Calu3 (cell line): ENCODE measurements at regions not wholly inside any gene's neighbourhood (a gene's known extent, or its start where the extent isn't known, plus 50 kb on each side); places are given as distances from the start of the nearest gene placed in this dataset.

Experiments
- BruUV-seq: library from RNA; stranded (reverse); fragments of 400-500 nt; replicated peaks from 2 replicates; lab custom pipeline; 2021; lab: Mats Ljungman, UMichigan
- CTCF ChIA-PET: fragments of 300-600 bp; sonication (Branson Sonifier 250); formaldehyde crosslinking; loops from one replicate; lab custom pipeline; 2022; ENCODE audit warnings: antibody characterized with exemption; lab: Charles Lee
- DNase-seq: peaks from one replicate; pipeline ENCODE4 v3.0.0; 2022
- H3K27ac Mint-ChIP-seq: one replicate; pipeline ENCODE4 v1.8.0; 2022; ENCODE audit warnings: mixed read lengths; ENCODE audit not compliant: unreplicated experiment
- H3K27me3 Mint-ChIP-seq: one replicate; pipeline ENCODE4 v1.8.0; 2022; ENCODE audit warnings: mixed read lengths; ENCODE audit not compliant: unreplicated experiment
- H3K36me3 Mint-ChIP-seq: one replicate; pipeline ENCODE4 v1.8.0; 2022; ENCODE audit warnings: mild to moderate bottlenecking, moderate library complexity, mixed read lengths; ENCODE audit not compliant: insufficient read depth, unreplicated experiment
- H3K4me1 Mint-ChIP-seq: one replicate; pipeline ENCODE4 v1.8.0; 2022; ENCODE audit warnings: mild to moderate bottlenecking, low read depth, mixed read lengths; ENCODE audit not compliant: unreplicated experiment
- H3K4me3 Mint-ChIP-seq: one replicate; pipeline ENCODE4 v1.8.0; 2022; ENCODE audit warnings: mild to moderate bottlenecking, low read depth, moderate library complexity, mixed read lengths; ENCODE audit not compliant: unreplicated experiment
- H3K9me3 Mint-ChIP-seq: one replicate; pipeline ENCODE4 v1.8.0; 2022; ENCODE audit warnings: low read depth, mixed read lengths; ENCODE audit not compliant: unreplicated experiment
- CTCF ChIP-seq: fragments of 200-600 bp; IDR thresholded peaks from one replicate; pipeline ENCODE4 v1.8.0; 2022; ENCODE audit warnings: antibody characterized with exemption; ENCODE audit not compliant: unreplicated experiment
- intact Hi-C: fragments of 100-400 bp; cut with micrococcal nuclease; formaldehyde crosslinking; loops from one replicate; pipeline ENCODE4 v1.10.0; 2022; ENCODE audit not compliant: unreplicated experiment

GRCh38 chr3:86126552-86126951, 864.4 kb downstream of the VGLL3 start:
- intact Hi-C loops: no loop called here
- Mint-ChIP-seq H3K27ac (no peak overlapping the region), H3K9me3 (peaks cover 2% of the 10 kb centered on the region), H3K36me3 (no peaks in the 10 kb centered on the region), H3K27me3 (no peaks in the 10 kb centered on the region), H3K4me1 (peaks cover 5% of the 10 kb centered on the region), H3K4me3 (no peak overlapping the region)
- CTCF ChIA-PET: no interaction called here
- no peak for TF ChIP-seq CTCF
- no peak for DNase-seq
- no TSS peak for BruUV-seq
